ENCODE measurements at regions not wholly inside any gene's neighbourhood (a gene's known extent, or its start where the extent isn't known, plus 50 kb on each side); places are given as distances from the start of the nearest gene placed in this dataset.
"Not testable (repeated sequence)": the region's sequence is repeated elsewhere in the genome, so short reads cannot be mapped to it uniquely, and the experiment has no call there.

DNA sequence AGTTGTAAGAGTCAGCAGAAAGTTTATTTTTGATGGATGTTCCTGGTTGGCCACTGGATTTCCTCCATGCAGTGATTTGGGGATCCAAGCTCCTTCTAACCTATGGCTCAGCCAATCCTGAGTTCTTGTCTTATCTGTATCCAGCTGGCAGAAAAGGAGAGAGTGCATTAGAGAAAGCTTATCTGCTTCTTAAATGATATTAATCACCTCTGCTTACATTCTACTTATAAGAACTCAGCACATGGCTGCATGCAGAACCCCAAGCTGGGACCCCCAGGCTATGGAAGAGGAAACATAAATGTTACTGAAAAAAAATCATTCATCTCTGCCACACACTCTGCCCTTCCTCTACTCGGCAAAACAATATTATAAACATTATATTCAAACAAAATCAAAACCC, 739.8 kb upstream of the AUTS2 start:
- H3K4me3 ChIP-seq (ENCODE audit: low read depth, low read length) = no peak overlapping the region
- no peak for TF ChIP-seq CTCF (IDR thresholded peaks at IDR 0.05; ENCODE audit: low read depth, low read length)

GRCh38 chr7:68861171-68861570, 737.1 kb upstream of the AUTS2 start:
- TF ChIP-seq CTCF (IDR thresholded peaks at IDR 0.05; ENCODE audit: low read depth, low read length) = no peak
- no peak overlapping the region for H3K4me3 ChIP-seq (ENCODE audit: low read depth, low read length)

DNA sequence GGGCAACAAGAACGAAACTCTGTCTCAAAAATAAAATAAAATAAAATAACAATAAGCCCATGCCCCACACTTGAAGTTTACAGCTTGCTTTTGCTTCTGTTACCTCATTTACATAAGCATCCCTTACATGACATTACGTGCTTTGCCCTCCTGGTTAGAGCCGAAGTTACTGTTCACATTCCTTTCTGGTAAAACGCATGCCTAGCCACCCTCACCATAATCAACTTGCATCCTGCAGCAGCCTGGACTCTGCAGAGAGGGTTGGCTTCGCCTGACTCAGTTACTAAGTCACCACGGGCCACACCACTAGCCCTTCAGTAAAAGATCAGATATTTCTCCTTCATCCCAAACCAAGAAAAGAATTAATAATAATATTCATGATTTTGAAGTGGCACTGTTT, 736.0 kb upstream of the AUTS2 start:
- no peak for TF ChIP-seq CTCF (IDR thresholded peaks at IDR 0.05; ENCODE audit: low read depth, low read length)

GRCh38 chr7:68862736-68863135, 735.5 kb upstream of the AUTS2 start:
- no peak for TF ChIP-seq CTCF (IDR thresholded peaks at IDR 0.05; ENCODE audit: low read depth, low read length)
- no peak overlapping the region for H3K4me3 ChIP-seq (ENCODE audit: low read depth, low read length)

More for the DNA sequence above, 736.0 kb upstream of the AUTS2 start:
- H3K4me3 ChIP-seq (ENCODE audit: low read depth, low read length) = no peak overlapping the region

GRCh38 chr7:68865351-68866199, 732.7 kb upstream of the AUTS2 start:
- no peak for TF ChIP-seq CTCF (IDR thresholded peaks at IDR 0.05; ENCODE audit: low read depth, low read length)
- no peak overlapping the region for H3K4me3 ChIP-seq (ENCODE audit: low read depth, low read length)

GRCh38 chr7:68866200-68866570, 732.1 kb upstream of the AUTS2 start:
- no peak for TF ChIP-seq CTCF (IDR thresholded peaks at IDR 0.05; ENCODE audit: low read depth, low read length)
- H3K4me3 ChIP-seq (ENCODE audit: low read depth, low read length) = no peak overlapping the region

DNA sequence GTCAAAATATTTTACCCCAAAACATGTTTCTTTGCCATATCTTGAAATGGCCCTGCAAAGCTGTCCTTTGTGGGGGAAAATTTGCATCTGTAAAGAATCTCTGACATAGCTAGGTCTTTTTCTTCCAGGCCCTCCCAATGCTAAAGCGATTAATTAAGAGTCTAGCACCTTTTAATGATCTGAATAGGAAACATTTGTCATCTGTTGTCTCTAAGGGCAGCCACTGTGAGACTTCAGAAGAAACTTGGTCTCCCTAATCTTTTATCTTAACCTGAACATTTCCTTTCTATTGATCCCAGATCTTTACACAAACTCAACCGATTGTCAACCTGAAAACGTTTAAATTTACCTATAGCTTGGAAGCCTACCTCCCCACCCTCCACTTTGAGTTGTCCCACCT, 731.6 kb upstream of the AUTS2 start:
- not testable (repeated sequence) for H3K4me3 ChIP-seq (ENCODE audit: low read depth, low read length)

DNA sequence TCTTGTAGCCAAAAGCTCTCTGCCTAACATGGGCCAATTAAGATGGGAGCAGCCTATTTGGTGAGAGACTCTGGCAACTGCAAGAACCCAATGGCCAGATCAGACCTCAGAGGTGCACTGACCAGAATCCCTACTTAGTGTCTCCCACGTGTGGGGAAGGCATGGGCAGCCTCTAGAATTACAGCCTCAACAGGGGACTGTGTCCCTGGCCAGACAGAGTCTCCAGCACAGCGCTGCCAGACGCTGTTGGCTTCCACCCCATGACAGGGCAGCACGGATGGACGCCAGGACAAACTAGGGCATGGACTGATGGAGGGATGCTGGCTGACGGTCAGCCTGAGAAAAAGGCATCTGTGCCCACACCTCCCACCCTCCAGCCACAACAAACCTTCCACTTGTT, 729.3 kb upstream of the AUTS2 start:
- no peak for TF ChIP-seq CTCF (IDR thresholded peaks at IDR 0.05; ENCODE audit: low read depth, low read length)
- H3K4me3 ChIP-seq (ENCODE audit: low read depth, low read length) = no peak overlapping the region
